ENCODE measurements at regions not wholly inside any gene's neighbourhood (a gene's known extent, or its start where the extent isn't known, plus 50 kb on each side); places are given as distances from the start of the nearest gene placed in this dataset.
A peak's percentile ranks its signal among the peaks of the same experiment; 100 is the strongest.

GRCh38 chr2:105183555-105184323 is 57.8 kb upstream of the GPR45 start:
- no peak for TF ChIP-seq CTCF (IDR thresholded peaks at IDR 0.05; ENCODE audit: extremely low read depth, missing control alignments)
- DNase-seq (ENCODE audit: low spot score): peak; percentile 35

GRCh38 chr2:105184420-105184819 is 57.1 kb upstream of the GPR45 start:
- no peak for DNase-seq (ENCODE audit: low spot score)
- no peak for TF ChIP-seq CTCF (IDR thresholded peaks at IDR 0.05; ENCODE audit: extremely low read depth, missing control alignments)

- no peak for DNase-seq (ENCODE audit: low spot score)
- TF ChIP-seq CTCF (IDR thresholded peaks at IDR 0.05; ENCODE audit: extremely low read depth, missing control alignments): no peak
These were observed 54.5 kb upstream of the GPR45 start for GRCh38 chr2:105186967-105187498.

GRCh38 chr2:105187531-105187930 is 54.0 kb upstream of the GPR45 start:
- TF ChIP-seq CTCF (IDR thresholded peaks at IDR 0.05; ENCODE audit: extremely low read depth, missing control alignments): no peak
- DNase-seq (ENCODE audit: low spot score): no peak

GRCh38 chr2:105188343-105188742 is 53.2 kb upstream of the GPR45 start:
- no peak for TF ChIP-seq CTCF (IDR thresholded peaks at IDR 0.05; ENCODE audit: extremely low read depth, missing control alignments)
- no peak for DNase-seq (ENCODE audit: low spot score)
